Esophagus (tissue), 2 donors: ENCODE measurements at regions not wholly inside any gene's neighbourhood (a gene's known extent, or its start where the extent isn't known, plus 50 kb on each side); places are given as distances from the start of the nearest gene placed in this dataset.

Experiments
- H3K27ac ChIP-seq, 2 donors: one replicate each; pipeline ENCODE4 v1.5.1; 2013; ENCODE audit warnings: low read depth in 2 of 2, mild to moderate bottlenecking in 2 of 2, inconsistent platforms in 1 of 2, low read length in 1 of 2, moderate library complexity in 1 of 2
- H3K27me3 ChIP-seq, 2 donors: one replicate each; pipeline ENCODE4 v1.6.1; 2013; ENCODE audit warnings: low read length in 2 of 2, control low read depth in 1 of 2, mild to moderate bottlenecking in 1 of 2; ENCODE audit not compliant: insufficient read depth in 2 of 2, control insufficient read depth in 1 of 2
- H3K36me3 ChIP-seq, 2 donors: one replicate each; pipeline ENCODE4 v1.6.1; 2013; ENCODE audit warnings: low read length in 1 of 2; ENCODE audit not compliant: control insufficient read depth in 2 of 2, insufficient read depth in 2 of 2
- H3K4me1 ChIP-seq, 2 donors: one replicate each; pipeline ENCODE4 v1.6.1; 2013; ENCODE audit warnings: low read length in 1 of 2; ENCODE audit not compliant: control insufficient read depth in 2 of 2, insufficient read depth in 2 of 2
- H3K4me3 ChIP-seq, 2 donors: one replicate each; pipeline ENCODE4 v1.5.1; 2013; ENCODE audit warnings: low read length in 2 of 2, mild to moderate bottlenecking in 2 of 2, low read depth in 1 of 2, moderate library complexity in 1 of 2
- H3K9me3 ChIP-seq, 2 donors: one replicate each; pipeline ENCODE4 v1.6.1; 2013; ENCODE audit warnings: mild to moderate bottlenecking in 2 of 2, low read depth in 1 of 2, low read length in 1 of 2, moderate library complexity in 1 of 2; ENCODE audit not compliant: control insufficient read depth in 2 of 2, insufficient read depth in 1 of 2
- WGBS, 2 donors: extraction: QIAGEN DNeasy Blood & Tissue Kit; methylation state at CpG; one replicate each; pipeline ENCODE4 v1.1.7; 2013; 5-methylcytosine and 5-hydroxymethylcytosine counted together
- donor health status: healthy with polysubstance abuse.
- donor health status: Bipolar disorder and iron deficiency.

DNA sequence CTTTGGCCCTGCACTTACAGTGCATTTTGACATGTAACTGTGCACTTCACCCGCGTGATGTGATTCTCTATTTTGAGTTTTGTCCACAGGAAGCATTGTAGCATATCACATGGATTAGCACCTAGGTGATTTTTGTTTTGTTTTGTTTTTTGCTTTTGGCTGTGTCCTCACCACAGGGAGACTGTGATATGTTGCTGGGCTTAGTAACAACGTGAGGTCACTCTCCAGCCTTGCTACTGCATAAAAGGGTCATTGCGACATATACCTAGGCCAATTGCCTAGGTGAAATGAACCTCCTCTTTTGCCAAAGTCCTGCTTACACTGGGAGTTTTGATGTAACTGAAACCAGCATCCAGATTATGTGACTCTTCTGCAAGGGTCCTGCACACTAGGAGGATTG, 1152.9 kb upstream of the AMELY start:
- H3K4me1 ChIP-seq: no peaks in the 10 kb centered on the region
- 0 to 84% methylated on average over 1 to 4 of the region's 4 CpGs for WGBS, 2 donors
- H3K36me3 ChIP-seq: no peaks in the 10 kb centered on the region
- no peaks in the 10 kb centered on the region for H3K27me3 ChIP-seq
- no peaks in the 10 kb centered on the region for H3K9me3 ChIP-seq
- no peak overlapping the region for H3K4me3 ChIP-seq
- no peak overlapping the region for H3K27ac ChIP-seq

DNA sequence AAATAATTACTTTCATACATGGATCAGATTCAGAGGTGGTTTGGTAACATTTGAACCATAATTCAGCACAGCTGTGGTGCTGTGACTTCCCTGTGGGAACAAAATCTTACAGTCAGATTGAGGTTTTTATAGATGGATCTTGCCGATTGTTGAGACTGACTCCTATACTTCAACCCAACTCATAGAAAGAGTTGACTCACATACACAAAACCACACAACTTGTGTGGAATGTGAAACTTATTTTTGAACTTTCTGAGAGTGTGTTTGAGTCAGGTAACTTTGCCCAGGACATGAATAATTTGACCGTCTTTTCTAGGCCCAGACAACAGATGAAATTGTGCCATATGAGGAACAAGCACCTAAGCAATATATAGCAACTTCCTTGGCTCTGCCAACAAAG, 1152.4 kb upstream of the AMELY start:
- H3K4me3 ChIP-seq: no peak overlapping the region
- WGBS, 2 donors: 95 to 100% methylated on average over 1 to 2 of the region's 2 CpGs
- H3K36me3 ChIP-seq: no peaks in the 10 kb centered on the region
- no peak overlapping the region for H3K27ac ChIP-seq
- H3K9me3 ChIP-seq: no peaks in the 10 kb centered on the region
- no peaks in the 10 kb centered on the region for H3K4me1 ChIP-seq
- H3K27me3 ChIP-seq: no peaks in the 10 kb centered on the region

DNA sequence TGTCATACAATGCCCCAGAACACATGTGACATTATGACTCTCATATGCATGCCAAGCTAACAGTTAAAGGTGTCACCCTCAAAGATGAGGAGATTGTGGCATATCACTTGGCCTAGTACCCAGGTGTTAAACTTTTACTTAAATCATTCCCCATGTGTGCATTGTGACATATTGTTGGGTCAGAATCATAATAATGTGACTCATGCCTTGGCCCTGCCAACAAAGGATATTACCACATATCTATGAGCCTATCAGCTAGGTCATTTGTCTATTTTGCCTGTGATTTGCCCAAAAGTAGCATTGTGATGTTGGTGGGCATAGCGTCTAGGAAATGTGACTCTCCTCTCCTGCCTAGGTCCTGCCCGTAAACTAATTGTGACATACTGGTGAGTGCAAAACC, 1147.1 kb upstream of the AMELY start:
- no peaks in the 10 kb centered on the region for H3K9me3 ChIP-seq
- whole genome bisulfite sequencing, 2 donors: 98% methylated on average over 2 of the region's 2 CpGs; no CpG with 5 or more reads in 1 of the 2 donors
- no peak overlapping the region for H3K4me3 ChIP-seq

DNA sequence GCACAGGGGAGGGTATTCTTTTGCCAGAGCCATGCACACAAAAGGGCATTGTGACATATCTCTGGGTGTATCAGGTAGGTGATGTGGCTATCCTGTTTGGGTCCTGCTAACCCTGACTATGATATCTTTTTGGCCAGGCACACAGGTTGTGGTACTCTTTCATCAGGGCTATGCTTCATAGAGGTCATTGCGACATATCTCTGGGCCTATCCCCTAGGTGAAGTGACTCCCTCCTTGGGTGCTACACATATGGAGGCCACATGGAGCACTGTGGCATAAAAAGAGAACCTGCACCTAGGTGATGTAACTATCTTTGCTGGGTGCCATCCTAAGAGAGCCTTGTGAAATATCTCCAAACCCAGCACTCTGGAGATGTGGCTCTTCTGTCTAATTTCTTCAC, 1139.8 kb upstream of the AMELY start:
- Histone ChIP-seq H3K9me3 (no peaks in the 10 kb centered on the region), H3K27ac (no peak overlapping the region), H3K4me3 (no peak overlapping the region), H3K4me1 (no peaks in the 10 kb centered on the region), H3K36me3 (no peaks in the 10 kb centered on the region), H3K27me3 (no peaks in the 10 kb centered on the region)
- WGBS, 2 donors: 94% methylated on average over 1 of the region's 1 CpG; no CpG with 5 or more reads in 1 of the 2 donors

More for the DNA sequence above, 1147.1 kb upstream of the AMELY start:
- no peaks in the 10 kb centered on the region for H3K27me3 ChIP-seq
- no peaks in the 10 kb centered on the region for H3K36me3 ChIP-seq
- no peaks in the 10 kb centered on the region for H3K4me1 ChIP-seq
- no peak overlapping the region for H3K27ac ChIP-seq

DNA sequence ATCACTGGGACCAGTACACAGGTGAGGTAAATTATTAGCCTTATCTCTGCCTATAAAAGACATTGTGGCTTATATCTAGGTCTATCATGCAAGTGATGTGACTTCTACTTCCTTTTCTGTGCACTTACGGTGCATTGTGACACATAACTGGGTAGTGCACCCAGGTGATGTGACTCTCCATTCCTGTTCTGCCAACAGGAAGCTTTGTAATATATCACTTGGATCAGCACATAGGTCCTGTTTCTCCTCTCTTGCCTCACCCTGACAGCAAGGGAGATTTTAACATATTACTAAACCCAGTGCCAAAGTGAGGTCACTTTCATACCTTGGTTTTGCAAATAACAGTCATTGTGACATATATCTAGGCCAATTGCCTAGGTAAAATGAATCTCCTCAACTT, 1129.7 kb upstream of the AMELY start:
- Histone ChIP-seq H3K4me1 (no peaks in the 10 kb centered on the region), H3K9me3 (no peaks in the 10 kb centered on the region), H3K36me3 (no peaks in the 10 kb centered on the region), H3K27me3 (no peaks in the 10 kb centered on the region), H3K27ac (no peak overlapping the region), H3K4me3 (no peak overlapping the region)
- 67 to 100% methylated on average over 1 of the region's 1 CpG for WGBS, 2 donors

DNA sequence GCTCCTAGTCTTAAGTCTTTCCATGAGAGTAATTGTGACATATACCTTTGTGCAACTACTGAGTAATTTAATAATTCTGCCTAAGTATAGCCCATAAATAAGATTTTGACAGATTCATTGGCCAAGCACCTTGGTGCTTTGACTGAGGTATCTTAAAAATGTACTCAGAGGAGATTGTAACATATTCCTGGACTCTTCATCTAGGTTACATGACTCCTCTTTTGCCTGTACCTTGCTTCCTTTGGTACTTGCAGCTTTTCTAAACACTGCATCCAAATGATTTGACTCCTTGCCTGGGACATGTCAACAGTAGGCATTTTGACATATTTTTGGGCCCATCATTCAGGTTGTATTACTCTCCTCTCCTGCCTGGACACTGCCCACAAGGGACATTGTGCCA, 1125.0 kb upstream of the AMELY start:
- Histone ChIP-seq H3K9me3 (no peaks in the 10 kb centered on the region), H3K27ac (no peak overlapping the region), H3K4me3 (no peak overlapping the region), H3K27me3 (no peaks in the 10 kb centered on the region), H3K36me3 (no peaks in the 10 kb centered on the region), H3K4me1 (no peaks in the 10 kb centered on the region)

DNA sequence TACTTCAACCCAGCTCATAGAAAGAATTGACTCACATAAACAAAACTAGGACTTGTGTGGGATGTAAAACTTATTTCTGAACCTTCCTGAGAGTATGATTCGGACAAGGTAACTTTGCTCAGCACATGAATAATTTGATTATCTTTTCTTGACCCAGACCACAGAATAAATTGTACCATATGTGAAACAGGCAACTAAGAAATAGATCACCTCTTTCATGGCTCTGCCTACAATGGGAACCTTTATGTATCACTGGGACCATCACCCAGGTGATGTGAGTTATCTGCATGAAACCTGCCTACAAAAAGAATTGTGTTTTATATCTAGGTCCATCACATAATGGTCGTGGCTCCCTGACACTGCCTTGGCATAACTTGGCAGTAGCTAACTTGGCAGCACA, 1124.1 kb upstream of the AMELY start:
- no peaks in the 10 kb centered on the region for H3K9me3 ChIP-seq
- H3K27ac ChIP-seq: no peak overlapping the region
- 41 to 53% methylated on average over 2 of the region's 2 CpGs for WGBS, 2 donors
- no peaks in the 10 kb centered on the region for H3K36me3 ChIP-seq
- H3K4me3 ChIP-seq: no peak overlapping the region
- no peaks in the 10 kb centered on the region for H3K27me3 ChIP-seq
- no peaks in the 10 kb centered on the region for H3K4me1 ChIP-seq

DNA sequence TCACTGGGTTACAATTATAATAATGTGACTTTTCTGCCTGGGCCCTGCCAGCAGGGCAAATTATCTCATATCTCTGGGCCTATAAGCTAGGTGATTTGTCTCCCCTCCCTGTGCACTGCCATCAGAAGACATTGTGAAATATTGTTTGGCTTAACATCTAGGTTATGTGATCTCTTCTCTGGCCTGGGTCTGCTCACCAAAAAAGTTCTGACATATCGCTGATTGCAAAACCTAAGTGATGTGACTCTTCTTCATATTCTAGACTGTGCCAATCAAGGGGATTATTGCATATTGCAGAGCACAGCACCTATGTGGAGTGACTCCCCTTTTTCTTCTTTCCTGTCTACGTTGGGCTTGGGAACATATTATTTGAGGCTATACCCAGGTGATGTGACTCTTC, 1123.1 kb upstream of the AMELY start:
- H3K4me3 ChIP-seq: no peak overlapping the region
- H3K27ac ChIP-seq: no peak overlapping the region
- no peaks in the 10 kb centered on the region for H3K4me1 ChIP-seq
- H3K27me3 ChIP-seq: no peaks in the 10 kb centered on the region
- no peaks in the 10 kb centered on the region for H3K36me3 ChIP-seq
- 80 to 82% methylated on average over 1 to 2 of the region's 2 CpGs for WGBS, 2 donors
- no peaks in the 10 kb centered on the region for H3K9me3 ChIP-seq

DNA sequence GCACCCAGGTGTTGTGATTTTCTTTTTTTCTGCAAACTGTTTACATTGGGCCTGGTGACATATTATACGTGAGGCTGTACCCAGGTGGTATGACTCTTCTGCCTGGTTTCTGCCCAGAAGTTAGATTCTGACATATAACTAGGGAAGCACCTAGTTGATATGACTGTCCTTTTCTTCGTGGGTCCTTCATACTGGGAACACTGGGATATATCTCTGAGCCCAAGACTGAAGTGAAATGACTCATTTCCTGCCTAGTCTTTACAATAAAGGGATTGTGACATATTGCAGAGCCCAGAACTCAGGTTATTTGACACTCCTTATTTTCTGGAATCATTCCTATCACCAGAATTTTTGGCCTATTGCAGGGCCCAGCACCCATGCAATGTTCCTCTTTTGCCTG, 1121.6 kb upstream of the AMELY start:
- 20 to 51% methylated on average over 1 to 2 of the region's 2 CpGs for WGBS, 2 donors
- no peaks in the 10 kb centered on the region for H3K4me1 ChIP-seq
- no peak overlapping the region for H3K27ac ChIP-seq
- no peaks in the 10 kb centered on the region for H3K27me3 ChIP-seq
- H3K9me3 ChIP-seq: no peaks in the 10 kb centered on the region
- no peaks in the 10 kb centered on the region for H3K36me3 ChIP-seq
- no peak overlapping the region for H3K4me3 ChIP-seq

DNA sequence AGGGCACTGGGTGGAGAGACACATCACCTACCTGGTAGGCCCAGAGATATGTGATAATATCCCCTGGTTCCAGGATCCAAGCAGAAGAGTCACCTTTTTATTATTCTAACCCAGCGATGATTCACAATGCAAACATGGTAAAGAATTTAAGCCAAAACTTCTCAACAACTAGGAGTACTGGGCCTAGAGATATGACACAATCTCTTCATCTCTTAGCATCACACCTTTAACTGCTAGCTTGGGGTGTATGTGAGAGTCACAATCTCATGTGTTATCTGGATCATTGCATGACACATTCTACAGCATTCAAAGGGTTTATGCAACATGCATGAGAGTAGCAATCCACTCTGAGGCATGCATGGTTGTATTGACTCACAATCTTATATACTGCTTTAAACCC, 1109.0 kb upstream of the AMELY start:
- H3K4me1 ChIP-seq: no peaks in the 10 kb centered on the region
- no peaks in the 10 kb centered on the region for H3K27me3 ChIP-seq
- no peak overlapping the region for H3K4me3 ChIP-seq
- H3K27ac ChIP-seq: no peak overlapping the region
- H3K36me3 ChIP-seq: no peaks in the 10 kb centered on the region
- no peaks in the 10 kb centered on the region for H3K9me3 ChIP-seq
- 66% methylated on average over 1 of the region's 1 CpG; no CpG with 5 or more reads in 1 of the 2 donors for WGBS, 2 donors
